ENCODE measurements at regions not wholly inside any gene's neighbourhood (a gene's known extent, or its start where the extent isn't known, plus 50 kb on each side); places are given as distances from the start of the nearest gene placed in this dataset.
A peak's percentile ranks its signal among the peaks of the same experiment; 100 is the strongest.
"Not testable (repeated sequence)": the region's sequence is repeated elsewhere in the genome, so short reads cannot be mapped to it uniquely, and the experiment has no call there.

- TF ChIP-seq Cebpa-rat (IDR thresholded peaks at IDR 0.05): no peak
- Histone ChIP-seq H3K36me3 (no peaks in the 10 kb centered on the region), H3K9ac (no peak overlapping the region), H3K9me3 (peaks cover 14% of the 10 kb centered on the region; the same call in 1 of the 2 replicates), H3K4me2 (no peak overlapping the region), H3K27ac (no peak overlapping the region), H3K4me3 (no peak overlapping the region), H4K20me1 (no peaks in the 10 kb centered on the region), H3K27me3 (no peaks in the 10 kb centered on the region), H3K4me1 (peaks cover 8% of the 10 kb centered on the region)
Measured at GRCh38 chr17:78305801-78306200, 54.1 kb downstream of the SOCS3 start.

DNA sequence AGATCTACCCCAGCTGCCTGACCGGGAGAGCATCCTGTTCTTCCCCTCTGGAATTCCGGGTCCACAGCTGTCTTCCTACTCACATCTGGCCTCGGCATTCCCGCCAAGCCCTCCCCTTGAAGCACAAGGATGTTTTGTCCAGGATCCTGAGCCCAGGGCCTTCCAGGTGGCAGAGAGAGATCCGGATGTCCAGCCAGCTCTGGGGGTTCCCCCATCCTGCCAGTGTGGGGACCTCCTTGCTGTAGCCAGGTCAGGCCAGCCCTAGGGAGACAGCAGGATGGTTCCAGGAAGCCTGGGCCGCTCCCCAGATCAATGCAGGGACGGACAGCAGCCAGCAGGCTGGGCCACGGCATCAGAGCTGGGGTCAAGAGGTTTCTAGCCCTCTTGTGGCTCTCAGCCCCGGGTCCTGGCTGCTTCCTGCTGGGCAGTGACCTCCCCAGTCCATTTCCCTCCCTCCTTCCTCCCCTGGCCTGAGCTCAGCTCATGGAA is 55.3 kb downstream of the SOCS3 start:
- peaks cover 12% of the 10 kb centered on the region for H3K4me1 ChIP-seq
- no peak overlapping the region for H3K4me2 ChIP-seq
- H3K9me3 ChIP-seq: peaks cover 14% of the 10 kb centered on the region; the same call in 1 of the 2 replicates
- no peak overlapping the region for H3K4me3 ChIP-seq
- H3K27me3 ChIP-seq: no peaks in the 10 kb centered on the region
- no peaks in the 10 kb centered on the region for H3K36me3 ChIP-seq
- no peak overlapping the region for H3K27ac ChIP-seq
- H3K9ac ChIP-seq: no peak overlapping the region
- no peak for TF ChIP-seq Cebpa-rat (IDR thresholded peaks at IDR 0.05)
- no peaks in the 10 kb centered on the region for H4K20me1 ChIP-seq

GRCh38 chr17:78302478-78302877 is 57.4 kb downstream of the SOCS3 start:
- no peaks in the 10 kb centered on the region for H4K20me1 ChIP-seq
- no peaks in the 10 kb centered on the region for H3K27me3 ChIP-seq
- H3K9ac ChIP-seq: no peak overlapping the region
- no peak overlapping the region for H3K4me3 ChIP-seq
- no peak for TF ChIP-seq Cebpa-rat (IDR thresholded peaks at IDR 0.05)
- H3K4me1 ChIP-seq: peaks cover 12% of the 10 kb centered on the region
- no peak overlapping the region for H3K27ac ChIP-seq
- peaks cover 14% of the 10 kb centered on the region; the same call in 1 of the 2 replicates for H3K9me3 ChIP-seq
- no peaks in the 10 kb centered on the region for H3K36me3 ChIP-seq
- H3K4me2 ChIP-seq: no peak overlapping the region

- H3K4me2 ChIP-seq: no peak overlapping the region
Measured at GRCh38 chr17:78301821-78302213, 58.1 kb downstream of the SOCS3 start.

DNA sequence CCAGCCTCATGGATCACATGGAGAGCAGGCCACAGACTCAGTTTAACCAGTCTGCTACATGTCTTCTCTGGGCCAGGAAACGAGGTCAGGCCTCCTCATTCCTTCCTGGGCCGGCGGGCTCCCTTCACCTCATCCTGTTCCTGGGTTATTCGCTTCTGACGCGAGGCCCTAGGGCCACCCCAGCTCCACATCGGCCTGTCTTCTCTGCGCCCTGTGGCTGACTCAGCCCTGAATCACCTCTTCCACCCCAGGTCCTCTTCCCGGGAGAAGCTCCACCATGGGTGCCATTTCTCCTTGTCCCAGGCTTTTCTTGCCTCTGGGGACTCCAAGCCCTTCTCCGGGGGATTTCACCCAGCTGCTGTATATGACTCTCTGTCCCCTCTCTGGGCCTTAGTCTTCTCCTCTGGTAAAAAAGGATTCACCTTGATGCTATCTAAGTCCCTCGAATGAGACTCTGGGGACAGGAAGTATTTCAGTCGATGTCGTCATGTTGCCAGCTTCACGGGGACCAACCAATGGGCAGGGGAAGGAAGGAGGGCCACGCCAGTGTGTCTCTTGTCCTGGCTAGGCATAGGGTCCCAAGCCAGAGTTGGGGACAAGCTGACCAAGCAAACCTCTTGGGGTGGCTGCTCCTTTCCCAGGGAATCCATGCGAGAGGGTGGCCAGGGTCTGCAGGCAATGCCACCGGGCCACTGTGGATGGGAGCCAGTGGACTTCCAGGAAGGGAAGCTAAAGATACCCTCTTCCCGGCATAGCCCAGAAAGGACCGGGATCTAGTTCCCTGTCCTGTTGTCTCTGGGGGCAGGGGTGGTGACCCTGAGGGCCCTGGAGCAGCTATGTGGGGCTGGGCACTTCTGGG is 58.7 kb downstream of the SOCS3 start:
- H3K27me3 ChIP-seq: no peaks in the 10 kb centered on the region

More at GRCh38 chr17:78301821-78302213, 58.1 kb downstream of the SOCS3 start:
- no peak for TF ChIP-seq Cebpa-rat (IDR thresholded peaks at IDR 0.05)
- H3K4me3 ChIP-seq: no peak overlapping the region
- H3K9me3 ChIP-seq: peaks cover 12% of the 10 kb centered on the region; the same call in 1 of the 2 replicates
- no peaks in the 10 kb centered on the region for H3K36me3 ChIP-seq
- H3K27me3 ChIP-seq: no peaks in the 10 kb centered on the region
- H4K20me1 ChIP-seq: no peaks in the 10 kb centered on the region
- H3K27ac ChIP-seq: no peak overlapping the region
- H3K9ac ChIP-seq: no peak overlapping the region
- peaks cover 12% of the 10 kb centered on the region for H3K4me1 ChIP-seq

DNA sequence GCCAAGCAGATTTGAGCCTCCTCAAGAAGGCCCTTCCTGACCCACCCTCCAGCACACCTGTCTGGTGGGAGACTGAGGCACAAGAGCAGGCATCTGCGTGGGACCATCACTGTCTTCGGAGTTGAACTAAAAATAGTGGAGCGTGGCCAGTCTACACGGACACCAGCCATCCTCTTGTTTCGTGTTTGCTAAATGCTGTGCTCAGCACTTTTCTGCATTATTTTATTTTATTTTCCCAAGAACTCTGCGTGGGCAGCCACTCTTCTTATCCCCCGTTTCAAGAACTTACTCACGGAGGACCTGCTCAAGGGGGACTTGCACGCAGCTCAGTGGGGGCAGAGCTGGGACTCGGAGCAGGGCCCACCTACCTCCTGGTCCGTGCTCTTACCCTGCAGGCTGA is 60.8 kb downstream of the SOCS3 start:
- no peaks in the 10 kb centered on the region for H3K9me3 ChIP-seq
- H3K36me3 ChIP-seq: no peaks in the 10 kb centered on the region
- H3K9ac ChIP-seq: no peak overlapping the region
- TF ChIP-seq Cebpa-rat (IDR thresholded peaks at IDR 0.05): no peak
- no peak overlapping the region for H3K4me2 ChIP-seq
- no peak overlapping the region for H3K27ac ChIP-seq
- peaks cover 17% of the 10 kb centered on the region for H3K4me1 ChIP-seq
- H4K20me1 ChIP-seq: no peaks in the 10 kb centered on the region
- no peaks in the 10 kb centered on the region for H3K27me3 ChIP-seq
- no peak overlapping the region for H3K4me3 ChIP-seq

More for the DNA sequence above, 58.7 kb downstream of the SOCS3 start:
- H3K9me3 ChIP-seq: peaks cover 6% of the 10 kb centered on the region; the same call in 1 of the 2 replicates
- no peaks in the 10 kb centered on the region for H3K36me3 ChIP-seq
- H3K9ac ChIP-seq: no peak overlapping the region
- H3K4me2 ChIP-seq: peak overlapping the region; percentile 40
- H3K4me1 ChIP-seq: peaks cover 12% of the 10 kb centered on the region
- no peaks in the 10 kb centered on the region for H4K20me1 ChIP-seq
- no peak overlapping the region for H3K4me3 ChIP-seq
- 0 out of 2 replicates have a peak overlapping the region, but pooled peaks have one; percentile 13 for H3K27ac ChIP-seq
- no peak for TF ChIP-seq Cebpa-rat (IDR thresholded peaks at IDR 0.05)

DNA sequence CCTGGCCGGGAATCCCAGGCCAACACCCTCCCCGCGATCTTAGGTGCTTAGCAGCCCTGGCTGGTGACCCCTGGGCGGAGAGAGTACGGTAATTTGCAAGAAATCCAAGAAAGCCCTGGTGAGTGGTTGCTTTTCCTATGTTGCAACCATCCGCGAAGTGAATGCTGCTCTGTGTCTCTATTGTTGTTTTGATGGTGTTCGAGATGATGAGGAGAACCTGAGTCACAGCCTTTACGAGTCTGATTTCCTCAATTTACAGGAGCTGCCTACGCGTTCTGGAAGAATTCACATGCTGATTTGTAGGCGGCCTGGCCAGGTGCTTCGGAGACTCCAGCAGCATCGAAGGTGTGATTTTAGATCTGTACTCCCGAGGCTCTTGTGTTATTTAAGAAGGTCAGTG is 63.3 kb downstream of the TMEM235 start:
- Histone ChIP-seq H3K9me3 (no peaks in the 10 kb centered on the region), H3K27ac (no peak overlapping the region)

DNA sequence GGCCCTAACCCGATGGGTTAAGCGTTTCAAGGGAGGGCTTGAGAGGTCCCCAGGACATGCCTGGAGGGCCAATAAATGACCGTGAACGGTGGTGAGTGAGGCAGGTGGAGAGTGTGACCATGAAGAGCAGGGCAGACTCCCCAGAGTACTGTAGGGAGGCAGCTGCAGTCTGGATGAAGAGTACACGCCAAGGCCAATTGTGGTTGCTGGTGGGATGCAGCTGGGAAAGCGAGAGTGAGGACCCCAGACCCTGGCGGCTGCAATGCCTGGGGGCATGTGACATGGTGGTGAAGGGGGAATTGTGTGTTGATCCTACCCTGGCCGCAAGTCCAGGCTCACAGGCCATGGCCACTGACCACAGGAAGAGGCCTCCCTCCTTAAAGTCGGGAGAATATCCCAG is 62.9 kb downstream of the TMEM235 start:
- Histone ChIP-seq H3K9ac (no peak overlapping the region), H3K4me1 (peaks cover 16% of the 10 kb centered on the region), H3K36me3 (no peaks in the 10 kb centered on the region), H3K4me3 (no peak overlapping the region), H3K9me3 (no peaks in the 10 kb centered on the region), H3K4me2 (no peak overlapping the region), H3K27me3 (no peaks in the 10 kb centered on the region), H3K27ac (no peak overlapping the region), H4K20me1 (no peaks in the 10 kb centered on the region)
- TF ChIP-seq Cebpa-rat (IDR thresholded peaks at IDR 0.05): no peak

More for the DNA sequence above, 63.3 kb downstream of the TMEM235 start:
- Histone ChIP-seq H3K4me1 (peaks cover 12% of the 10 kb centered on the region), H4K20me1 (no peaks in the 10 kb centered on the region), H3K27me3 (no peaks in the 10 kb centered on the region), H3K9ac (no peak overlapping the region), H3K4me3 (no peak overlapping the region), H3K4me2 (no peak overlapping the region), H3K36me3 (no peaks in the 10 kb centered on the region)
- TF ChIP-seq Cebpa-rat (IDR thresholded peaks at IDR 0.05): no peak

DNA sequence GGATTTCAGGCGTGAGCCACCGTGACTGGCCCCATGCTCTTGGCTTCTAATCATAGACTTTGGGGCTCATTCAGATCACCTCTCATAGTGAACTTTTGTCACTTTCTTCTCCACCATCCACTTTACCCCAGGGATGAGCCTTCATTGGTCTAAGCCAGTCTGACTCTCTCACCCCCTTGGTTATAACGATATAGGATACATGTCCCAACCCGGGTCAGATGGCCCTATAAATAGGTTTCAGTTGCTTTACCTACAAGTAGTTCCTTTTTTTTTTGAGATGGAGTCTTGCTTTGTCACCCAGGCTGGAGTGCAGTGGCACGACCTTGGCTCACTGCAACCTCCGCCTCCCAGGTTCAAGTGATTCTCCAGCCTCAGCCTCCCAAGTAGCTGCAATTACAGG is 61.7 kb downstream of the TMEM235 start:
- not testable (repeated sequence) for H3K27ac ChIP-seq, H3K9me3 ChIP-seq, H3K27me3 ChIP-seq, H3K9ac ChIP-seq, H3K4me2 ChIP-seq, H3K36me3 ChIP-seq, H4K20me1 ChIP-seq, H3K4me3 ChIP-seq
- peaks cover 16% of the 10 kb centered on the region for H3K4me1 ChIP-seq

All from BLaER1 (cell line).